CD4-positive, alpha-beta T cell treated with Interleukin-10 for 1 hour (primary cell): ENCODE measurements at regions not wholly inside any gene's neighbourhood (a gene's known extent, or its start where the extent isn't known, plus 50 kb on each side); places are given as distances from the start of the nearest gene placed in this dataset.

Experiments used
- DNase-seq: peaks from one replicate; pipeline ENCODE4 v3.0.0-alpha.2; 2020

DNA sequence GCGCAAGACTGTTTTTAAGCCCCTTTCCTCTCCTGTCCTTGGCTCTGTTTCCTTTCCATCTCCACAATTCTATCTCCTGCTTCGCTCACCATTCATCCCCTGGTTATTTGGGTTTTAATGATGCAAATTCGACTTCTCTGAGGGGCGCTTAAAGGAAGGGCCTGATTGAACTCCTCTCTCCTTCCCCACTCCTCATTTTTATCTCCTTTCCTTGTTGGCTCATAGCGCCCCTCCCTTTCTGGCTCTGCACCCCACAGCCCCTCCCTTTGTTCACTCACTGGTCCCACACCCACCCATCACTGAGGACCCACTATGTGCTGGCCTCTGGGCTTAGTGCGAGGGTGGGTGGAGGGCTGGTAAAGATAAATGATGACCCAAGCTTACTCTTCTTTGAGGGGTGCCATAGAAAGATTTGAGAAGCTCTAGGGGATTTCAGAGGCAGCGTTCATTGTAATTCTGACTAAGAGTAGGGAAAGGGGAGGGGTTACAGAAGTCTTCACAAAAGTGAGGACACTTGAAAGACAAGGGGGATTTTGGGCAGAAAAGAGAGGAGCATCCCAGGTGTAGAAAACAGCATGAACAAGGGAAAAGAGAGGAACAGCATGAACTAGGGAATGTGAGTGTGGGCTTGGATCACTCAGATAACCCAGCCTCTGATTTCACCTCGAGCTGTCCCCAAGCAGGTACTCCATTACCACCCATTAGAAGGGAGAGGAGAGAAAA lies 507.8 kb downstream of the CD83 start:
- no peak for DNase-seq

DNA sequence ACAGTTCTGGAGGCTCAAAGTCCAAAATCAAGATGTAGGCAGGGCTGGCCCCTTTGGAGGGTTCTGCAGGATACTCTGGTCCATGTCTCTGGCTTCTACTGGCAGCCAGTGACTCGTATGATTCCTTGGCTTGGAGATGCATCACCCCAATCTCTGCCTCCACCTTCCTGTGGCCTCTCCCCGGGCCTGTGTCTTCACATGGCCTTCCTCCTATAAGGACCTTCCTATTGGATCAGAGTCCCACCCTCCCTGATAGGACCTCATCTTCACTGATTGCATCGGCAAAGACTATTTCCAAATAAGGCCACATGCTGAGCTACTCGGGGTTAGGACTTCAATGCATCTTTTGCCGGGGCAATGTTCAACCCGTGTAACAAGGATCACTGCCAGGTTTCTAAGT lies 509.0 kb downstream of the CD83 start:
- DNase-seq = no peak

DNA sequence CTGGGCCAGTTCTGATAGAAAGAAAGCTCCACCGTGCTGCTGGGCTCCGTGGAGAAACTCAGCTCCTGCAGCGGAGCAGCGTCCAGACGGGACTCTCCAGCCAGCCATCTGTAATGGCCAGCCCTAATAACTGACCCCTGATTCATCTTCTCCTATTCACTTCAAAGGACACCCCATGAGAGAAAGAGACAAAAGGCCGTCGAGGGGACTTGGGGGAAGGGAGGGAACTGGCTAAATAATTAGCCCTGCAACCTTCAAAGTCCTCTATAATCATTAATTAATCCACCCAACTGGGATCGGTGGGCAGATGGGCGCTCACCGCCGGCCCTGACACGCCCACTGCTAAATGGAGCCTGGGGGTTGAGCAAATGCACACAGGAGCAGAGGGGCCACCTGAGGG lies 512.4 kb downstream of the CD83 start:
- no peak for DNase-seq

GRCh38 chr6:14633479-14633878 lies 515.9 kb downstream of the CD83 start:
- DNase-seq = no peak

GRCh38 chr6:14634072-14634471 lies 516.5 kb downstream of the CD83 start:
- DNase-seq = no peak

- DNase-seq = peak; percentile 51
These were observed 517.6 kb downstream of the CD83 start for GRCh38 chr6:14635195-14635594.

DNA sequence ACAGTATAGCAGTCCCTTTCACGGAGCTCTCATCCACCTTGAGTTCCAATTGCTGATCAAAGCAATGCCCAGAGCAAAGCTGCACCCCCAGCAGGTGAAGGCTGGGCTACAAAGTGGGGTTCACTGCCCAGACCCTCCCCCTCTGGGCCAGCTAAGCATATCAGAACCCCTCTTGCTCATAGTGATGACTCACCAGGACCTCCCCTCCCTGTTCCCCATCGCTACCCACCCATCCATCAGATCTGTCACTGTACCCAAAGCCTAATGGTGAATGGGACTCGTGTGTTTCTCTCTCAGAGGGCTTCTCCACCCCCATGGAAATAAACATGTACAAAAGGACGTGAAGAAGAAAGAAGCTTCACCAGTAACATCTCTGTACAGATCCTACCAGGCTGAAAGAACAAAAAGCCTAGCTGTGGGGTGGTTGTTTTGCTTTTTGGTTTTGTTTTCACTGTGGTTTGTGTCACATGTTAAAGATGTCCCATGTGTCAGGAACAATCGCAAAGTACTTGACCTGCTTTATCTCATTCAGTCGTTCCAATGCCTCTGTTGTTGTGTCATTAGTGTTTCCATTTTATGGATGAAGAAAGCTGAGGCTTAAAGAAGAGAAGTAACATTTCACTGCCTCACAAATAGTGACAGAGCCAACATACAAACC lies 518.5 kb downstream of the CD83 start:
- DNase-seq = peak; percentile 31

DNA sequence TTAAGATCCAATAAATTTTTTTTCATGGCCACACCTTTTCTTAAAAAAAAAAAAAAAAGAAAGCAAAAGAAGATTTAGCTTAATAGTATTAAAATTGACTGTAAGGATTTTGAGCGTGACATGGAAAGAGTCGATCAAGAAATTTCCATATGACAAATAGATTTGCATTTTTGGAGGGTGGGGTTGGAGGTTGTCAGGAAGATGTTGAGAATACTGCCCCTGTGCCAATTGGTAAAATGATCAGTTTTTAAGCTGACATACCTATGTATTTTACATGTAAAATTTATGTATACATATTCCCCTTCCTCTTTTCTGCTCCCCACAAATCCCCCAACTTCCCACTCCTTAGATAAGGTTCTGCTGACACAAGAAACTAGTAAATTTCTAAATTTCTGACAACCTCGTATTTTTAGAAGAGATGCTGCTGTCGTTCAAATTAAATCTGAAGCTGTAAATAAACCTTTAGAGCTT lies 520.9 kb downstream of the CD83 start:
- DNase-seq = no peak

- no peak for DNase-seq
These were observed 521.6 kb downstream of the CD83 start for GRCh38 chr6:14638906-14639761.

DNA sequence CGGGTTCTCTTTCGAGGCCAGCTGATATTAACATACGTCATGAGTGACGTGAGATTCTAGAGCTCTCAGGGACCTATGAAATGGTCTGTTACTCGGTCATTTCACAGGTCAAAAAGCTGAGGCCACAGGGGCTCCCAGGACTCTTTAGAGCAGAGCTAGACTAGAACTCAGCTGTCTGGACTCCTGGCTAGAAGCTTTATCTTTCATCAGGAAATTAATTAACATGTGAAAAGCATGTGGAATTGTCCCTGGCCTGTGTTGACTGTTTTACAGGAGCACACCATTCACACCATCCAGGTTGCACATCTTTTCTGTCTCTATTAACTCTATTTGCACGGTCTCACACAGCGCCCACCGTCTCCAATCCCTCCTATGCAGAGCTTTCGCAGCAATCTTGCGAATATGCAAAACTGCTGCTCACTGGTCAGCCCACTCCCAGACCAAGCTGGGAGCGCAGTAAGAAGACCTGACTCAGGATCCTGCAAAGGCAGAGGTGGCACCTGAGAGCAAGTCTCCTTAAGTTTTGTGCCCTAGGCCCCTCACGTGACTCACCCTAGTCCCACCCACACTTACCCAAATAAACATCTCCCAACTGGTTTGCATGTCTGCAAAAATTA lies 522.5 kb downstream of the CD83 start:
- no peak for DNase-seq

DNA sequence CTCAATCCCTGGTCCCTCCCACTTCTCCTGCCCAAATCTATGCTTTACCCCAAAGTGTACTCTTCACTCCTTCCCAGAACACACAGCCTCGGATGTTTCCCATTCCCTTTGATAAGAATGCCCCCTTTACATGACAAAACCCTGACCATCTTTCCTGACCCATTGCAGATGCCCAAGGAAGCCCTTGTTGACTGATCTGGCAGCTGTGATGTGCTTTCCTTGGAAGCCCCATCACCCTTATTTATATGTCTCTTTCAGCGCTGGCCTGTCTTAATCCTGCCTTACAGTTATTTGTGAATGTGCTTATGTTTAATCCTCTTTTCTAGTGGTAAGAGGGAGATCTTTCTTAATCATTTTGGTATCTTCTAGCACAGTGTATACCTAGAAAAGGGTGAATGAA lies 523.1 kb downstream of the CD83 start:
- no peak for DNase-seq

DNA sequence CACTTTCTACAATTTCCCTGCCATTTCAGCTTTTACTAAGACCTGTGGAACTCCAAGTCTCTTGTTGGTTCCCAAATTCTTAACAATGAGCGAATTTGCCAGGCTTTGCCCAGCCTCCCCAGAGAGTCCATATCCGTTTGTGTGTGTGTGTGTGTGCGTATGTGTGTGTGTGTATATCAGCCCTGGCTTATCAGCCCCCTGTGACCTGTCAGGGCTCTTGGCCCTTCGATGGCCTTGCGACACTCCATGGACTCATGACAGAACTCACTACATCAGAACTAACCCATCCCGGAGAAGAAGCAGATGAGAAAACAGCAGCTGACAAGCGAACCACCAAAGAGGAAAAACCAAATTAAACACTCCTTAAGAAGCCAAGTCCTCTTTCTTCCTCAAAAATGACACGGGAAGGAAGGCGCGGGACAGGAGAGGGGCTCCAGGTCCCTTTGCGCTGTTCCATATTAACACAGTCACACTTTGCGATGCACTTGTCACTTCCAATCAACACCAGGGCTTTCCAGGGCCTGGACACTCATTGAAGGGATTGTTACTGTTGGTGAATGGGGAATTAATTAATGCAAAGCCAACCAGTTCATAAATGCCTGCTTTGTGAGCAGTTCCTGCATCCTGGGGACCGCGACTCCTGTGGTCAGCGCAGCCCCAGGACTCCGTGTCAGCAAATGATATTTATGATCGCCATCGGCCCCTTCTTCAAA lies 524.0 kb downstream of the CD83 start:
- DNase-seq = no peak

DNA sequence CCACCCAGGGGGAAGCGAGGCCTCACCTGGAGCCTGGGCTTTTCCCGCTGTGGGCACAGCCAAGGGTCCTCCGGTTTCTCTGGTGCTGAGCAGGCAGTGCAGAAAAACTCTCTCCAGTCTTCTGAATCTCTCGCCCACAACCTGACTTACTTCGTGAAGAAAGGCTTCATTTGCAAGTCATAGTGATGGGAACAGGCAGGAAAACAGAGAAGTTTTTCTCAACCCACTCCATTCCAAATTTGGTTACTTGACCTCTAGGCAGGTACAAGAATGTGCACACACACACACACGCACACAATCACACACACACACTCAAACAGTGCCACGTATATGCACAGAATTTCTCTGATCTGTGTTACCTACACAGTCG lies 524.5 kb downstream of the CD83 start:
- no peak for DNase-seq

DNA sequence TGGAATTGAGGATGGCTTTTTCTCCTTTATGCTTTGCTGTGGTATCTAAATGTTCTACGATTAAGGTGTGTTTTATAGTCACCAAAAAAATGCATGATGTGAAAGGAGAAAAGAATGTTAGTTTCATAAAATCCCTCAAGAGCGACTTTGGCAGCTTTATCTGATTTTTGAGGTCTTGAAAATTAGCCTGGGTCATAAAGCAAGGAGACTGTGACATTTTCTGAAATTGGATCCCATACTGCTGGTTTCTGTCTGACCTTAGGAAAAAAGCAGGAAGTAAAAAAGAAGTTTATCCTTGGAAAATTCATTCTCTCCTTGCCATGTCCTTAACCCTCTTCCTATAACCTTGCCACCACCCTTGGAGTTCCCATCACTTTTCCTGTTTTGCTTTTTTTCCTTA lies 525.3 kb downstream of the CD83 start:
- no peak for DNase-seq

- no peak for DNase-seq
These were observed 526.8 kb downstream of the CD83 start for GRCh38 chr6:14644381-14644780.

- DNase-seq = no peak
These were observed 527.6 kb downstream of the CD83 start for GRCh38 chr6:14645221-14645620.

- no peak for DNase-seq
These were observed 528.3 kb downstream of the CD83 start for GRCh38 chr6:14645841-14646240.

GRCh38 chr6:14646371-14646770 lies 528.8 kb downstream of the CD83 start:
- DNase-seq = no peak

- no peak for DNase-seq
These were observed 529.8 kb downstream of the CD83 start for GRCh38 chr6:14647357-14647756.

DNA sequence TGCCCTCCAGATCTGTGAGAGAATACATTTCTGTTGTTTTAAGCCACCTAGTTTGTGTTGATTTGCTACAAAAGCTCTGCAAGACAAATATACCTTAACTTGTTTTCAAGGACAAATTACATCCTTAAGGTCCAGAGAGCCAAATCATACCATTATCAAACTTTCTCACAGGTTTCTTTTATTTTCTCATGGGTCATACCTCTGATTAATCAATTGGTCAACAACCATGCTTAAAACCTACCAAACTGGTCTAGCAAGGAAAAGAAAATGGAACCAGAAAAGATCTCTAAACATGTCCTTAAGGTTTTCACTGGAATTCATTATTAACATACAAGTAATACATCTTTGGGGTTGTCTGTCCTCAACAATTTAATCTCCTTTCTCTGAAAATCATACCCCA lies 535.0 kb downstream of the CD83 start:
- DNase-seq = no peak

DNA sequence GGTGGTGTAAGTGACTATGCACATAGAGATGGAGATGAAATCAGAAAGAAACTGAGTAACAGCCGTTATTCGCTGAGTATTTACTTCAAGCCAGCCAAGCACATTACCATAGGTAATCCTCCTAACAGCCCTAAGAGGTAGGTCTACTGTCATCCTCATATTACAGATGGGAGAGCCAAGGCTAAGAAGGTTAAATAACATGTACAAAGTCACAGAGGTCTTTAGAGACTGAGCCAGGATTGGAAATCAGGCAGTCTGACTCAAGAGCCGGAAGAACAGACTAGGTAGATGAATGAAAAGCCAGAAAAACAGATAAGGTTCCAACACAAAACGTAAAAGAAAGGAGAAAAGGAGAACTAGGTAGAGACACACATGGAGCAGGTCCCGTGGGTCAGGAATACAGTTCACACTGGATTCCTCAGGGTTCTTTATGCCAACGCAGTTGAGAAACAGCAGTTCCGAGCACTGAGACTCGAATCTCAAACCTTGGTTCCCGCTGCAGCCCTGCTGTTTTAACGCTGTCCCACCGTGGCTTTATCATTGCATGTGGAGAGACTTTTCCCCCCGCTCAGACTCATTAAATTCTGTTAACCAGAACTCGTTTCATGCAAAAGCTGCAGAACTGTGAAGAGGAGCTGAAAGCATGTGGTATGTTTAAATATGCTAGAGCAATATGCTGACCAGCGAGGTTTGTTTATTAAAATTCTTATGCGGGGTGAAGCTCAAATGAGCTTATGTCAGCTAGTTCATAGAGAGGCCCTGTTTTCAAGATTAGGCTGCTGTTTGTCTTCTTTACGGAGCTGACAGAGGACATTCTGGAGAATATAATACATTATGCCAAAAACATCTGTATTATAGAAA lies 537.9 kb downstream of the CD83 start:
- DNase-seq = no peak

DNA sequence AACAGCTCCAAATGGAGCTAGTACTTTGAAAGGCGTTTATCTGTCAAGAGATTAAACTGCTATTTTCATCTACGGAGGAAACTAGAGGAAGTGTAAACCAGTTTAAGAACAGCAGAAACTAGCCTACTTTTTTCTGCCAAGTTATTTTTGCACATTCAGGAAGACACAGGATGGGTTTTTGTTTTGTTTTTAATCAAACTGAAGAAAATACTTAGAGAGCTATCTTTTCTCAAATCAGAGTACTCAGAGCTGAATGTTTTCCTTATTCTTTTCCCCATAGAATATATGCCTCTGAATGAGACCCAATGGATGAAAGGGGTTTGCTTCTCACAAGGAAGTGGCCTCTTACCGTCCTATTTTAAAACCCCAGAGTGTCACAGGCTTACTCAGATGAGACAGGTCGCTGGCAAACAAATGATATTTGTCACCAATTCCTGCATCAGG lies 538.5 kb downstream of the CD83 start:
- no peak for DNase-seq
